ENCODE measurements at regions not wholly inside any gene's neighbourhood (a gene's known extent, or its start where the extent isn't known, plus 50 kb on each side); places are given as distances from the start of the nearest gene placed in this dataset.
"Not testable (repeated sequence)": the region's sequence is repeated elsewhere in the genome, so short reads cannot be mapped to it uniquely, and the experiment has no call there.

- no peak for DNase-seq (ENCODE audit: low spot score)
Observed at GRCh38 chr4:151850791-151851213, 90.0 kb upstream of the GATB start.

GRCh38 chr4:151845551-151845950 lies 84.7 kb upstream of the GATB start:
- DNase-seq (ENCODE audit: low spot score): not testable (repeated sequence)

GRCh38 chr4:151842430-151843079 lies 81.7 kb upstream of the GATB start:
- no peak for DNase-seq (ENCODE audit: low spot score)

- no peak for DNase-seq (ENCODE audit: low spot score)
Observed at GRCh38 chr4:151841107-151841506, 80.3 kb upstream of the GATB start.

GRCh38 chr4:151835467-151835866 lies 74.7 kb upstream of the GATB start:
- no peak for DNase-seq (ENCODE audit: low spot score)

GRCh38 chr4:151833174-151833573 lies 72.4 kb upstream of the GATB start:
- no peak for DNase-seq (ENCODE audit: low spot score)

GRCh38 chr4:151831526-151831925 lies 70.7 kb upstream of the GATB start:
- no peak for DNase-seq (ENCODE audit: low spot score)

- DNase-seq (ENCODE audit: low spot score): no peak
Observed at GRCh38 chr4:151830168-151830567, 69.4 kb upstream of the GATB start.

- no peak for DNase-seq (ENCODE audit: low spot score)
Observed at GRCh38 chr4:151829309-151829708, 68.5 kb upstream of the GATB start.

- DNase-seq (ENCODE audit: low spot score): no peak
Observed at GRCh38 chr4:151824656-151825055, 63.8 kb upstream of the GATB start.

- no peak for DNase-seq (ENCODE audit: low spot score)
Observed at GRCh38 chr4:151822331-151822730, 61.5 kb upstream of the GATB start.

GRCh38 chr4:151820004-151820403 lies 59.2 kb upstream of the GATB start:
- no peak for DNase-seq (ENCODE audit: low spot score)

GRCh38 chr4:151811403-151811802 lies 50.6 kb upstream of the GATB start:
- DNase-seq (ENCODE audit: low spot score): no peak

All from D341Med (cell line).